ENCODE measurements at regions not wholly inside any gene's neighbourhood (a gene's known extent, or its start where the extent isn't known, plus 50 kb on each side); places are given as distances from the start of the nearest gene placed in this dataset.

DNA sequence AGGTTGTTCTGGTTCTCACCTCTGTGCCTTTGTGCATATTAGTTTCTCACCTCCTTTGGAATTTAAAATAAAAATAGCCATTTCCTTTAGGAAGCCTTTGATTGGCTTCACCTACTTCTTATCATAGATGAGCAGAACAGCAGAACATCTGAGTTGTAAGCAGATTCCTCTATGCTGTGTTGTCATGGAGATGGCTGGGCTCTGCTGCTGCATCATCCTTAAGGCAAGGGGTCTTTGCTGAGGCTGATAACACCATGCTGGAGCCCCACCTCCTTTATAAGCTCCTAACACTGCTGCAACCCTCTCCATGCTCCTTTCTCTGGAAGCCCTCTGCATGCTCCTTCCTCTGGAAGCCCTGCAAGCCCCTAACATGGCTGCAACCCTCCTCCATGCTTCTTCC lies 276.5 kb upstream of the TCF21 start:
- no peak overlapping the region for H2BK15ac ChIP-seq (ENCODE audit: low read length)
- no peak overlapping the region for H3K23ac ChIP-seq (ENCODE audit: insufficient read length)
- no peak overlapping the region for H3K4me2 ChIP-seq (ENCODE audit: insufficient read depth in 1 of 2, low read depth in 2 of 2, low read length in 2 of 2)
- no peak overlapping the region for H3K4ac ChIP-seq (replicated peaks; ENCODE audit: insufficient read length, low read depth, low read length)
- no peak overlapping the region for H3K56ac ChIP-seq (replicated peaks; ENCODE audit: insufficient read length, low read depth, low read length)
- no peak overlapping the region for H3K18ac ChIP-seq (ENCODE audit: extremely low read depth, low read length)
- H2BK12ac ChIP-seq (ENCODE audit: low read depth, low read length), result 0 out of 2 replicates have a peak overlapping the region, but pooled peaks have one; percentile 0
- H2BK120ac ChIP-seq (replicated peaks; ENCODE audit: low read depth, low read length), result no peak overlapping the region
- ChIA-PET CTCF (ENCODE audit: partially characterized antibody) (interaction anchor here (1.1 kb wide), 2 partner anchors 20 to 639 kb away, joined by 3 to 4 read pairs; no protein-coding TSS in a partner anchor), POLR2A (ENCODE audit: partially characterized antibody) (no interaction called here)
- H3K14ac ChIP-seq (ENCODE audit: insufficient read length), result no peak overlapping the region
- no peak overlapping the region for H4K5ac ChIP-seq (ENCODE audit: insufficient read length, low read depth, low read length)
- no peaks in the 10 kb centered on the region for H3K9me3 ChIP-seq (ENCODE audit: insufficient read depth in 2 of 2, low read depth in 1 of 2, low read length in 1 of 2)
- H3K9ac ChIP-seq (replicated peaks in 1 of 4; ENCODE audit: extremely low read depth in 1 of 4, low read depth in 3 of 4, low read length in 3 of 4), result no peak overlapping the region
- no peak for TF ChIP-seq SIRT6 (IDR thresholded peaks at IDR 0.05; ENCODE audit: low read length)
- TF ChIP-seq KDM4A (IDR thresholded peaks at IDR 0.05; ENCODE audit: low read depth, low read length, severe bottlenecking), result no peak
- no peak for TF ChIP-seq TAF1 (IDR thresholded peaks at IDR 0.05; ENCODE audit: low read depth, low read length)
- no peak overlapping the region for H3K4me3 ChIP-seq (ENCODE audit: extremely low read depth in 1 of 4, insufficient read depth in 2 of 4, low read depth in 3 of 4, low read length in 4 of 4)
- H4K20me1 ChIP-seq (replicated peaks in 1 of 2; ENCODE audit: control insufficient read depth in 1 of 2, insufficient read depth in 2 of 2, low read length in 2 of 2), result no peaks in the 10 kb centered on the region
- H3K36me3 ChIP-seq (ENCODE audit: control insufficient read depth in 2 of 4, insufficient read depth in 4 of 4, low read length in 3 of 4), result no peaks in the 10 kb centered on the region
- no peak for FAIRE-seq
- H3K23me2 ChIP-seq (ENCODE audit: low read depth, low read length), result no peaks in the 10 kb centered on the region
- DNase-seq (ENCODE audit: low read depth in 1 of 2, low spot score in 2 of 2), result no peak
- H3K79me2 ChIP-seq (ENCODE audit: control insufficient read depth in 1 of 2, insufficient read depth in 2 of 2, low read length in 2 of 2), result no peaks in the 10 kb centered on the region
- no peaks in the 10 kb centered on the region for H3K4me1 ChIP-seq (replicated peaks in 1 of 4; ENCODE audit: control insufficient read depth in 3 of 4, insufficient read depth in 4 of 4, low read length in 3 of 4)
- H3K79me1 ChIP-seq (ENCODE audit: low read depth, low read length), result no peaks in the 10 kb centered on the region
- no peak overlapping the region for H4K8ac ChIP-seq (ENCODE audit: extremely low read depth, insufficient read depth, low read length)
- no peak overlapping the region for H2AFZ ChIP-seq (ENCODE audit: low read length)
- no peak overlapping the region for H2BK5ac ChIP-seq (ENCODE audit: low read depth, low read length)
- no peaks in the 10 kb centered on the region for H3K27me3 ChIP-seq (replicated peaks in 1 of 4; ENCODE audit: control insufficient read depth in 3 of 4, extremely low read depth in 1 of 4, insufficient read depth in 3 of 4, low read length in 3 of 4)
- no peak overlapping the region for H3K27ac ChIP-seq (ENCODE audit: low read depth, low read length)
- no peak overlapping the region for H4K91ac ChIP-seq (replicated peaks; ENCODE audit: insufficient read length, low read length)
- no peak overlapping the region for H2AK5ac ChIP-seq (ENCODE audit: low read depth, low read length)
- H2BK20ac ChIP-seq (ENCODE audit: low read length), result no peak overlapping the region

All from H1 (cell line).